ENCODE measurements at regions not wholly inside any gene's neighbourhood (a gene's known extent, or its start where the extent isn't known, plus 50 kb on each side); places are given as distances from the start of the nearest gene placed in this dataset.

DNA sequence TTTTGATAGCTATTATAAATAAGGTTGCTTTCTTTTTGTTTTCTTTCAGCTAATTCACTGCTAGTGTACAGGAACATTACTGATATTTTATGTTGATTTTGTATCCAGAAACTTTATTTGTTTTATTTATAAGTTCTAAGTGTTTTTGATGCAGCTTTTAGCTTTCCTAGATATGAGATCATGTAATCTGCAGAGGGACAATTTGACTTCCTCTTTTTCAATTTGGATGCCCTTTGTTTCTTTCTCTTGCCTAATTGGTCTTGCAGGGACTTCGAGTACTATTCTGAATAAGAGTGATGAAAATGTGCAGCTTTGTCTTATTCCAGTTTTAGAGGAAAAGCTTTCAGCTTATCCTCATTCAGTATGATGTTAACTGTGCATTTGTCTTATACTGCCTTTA is 643.4 kb upstream of the CDH2 start:
- TF ChIP-seq, protein P1, sequence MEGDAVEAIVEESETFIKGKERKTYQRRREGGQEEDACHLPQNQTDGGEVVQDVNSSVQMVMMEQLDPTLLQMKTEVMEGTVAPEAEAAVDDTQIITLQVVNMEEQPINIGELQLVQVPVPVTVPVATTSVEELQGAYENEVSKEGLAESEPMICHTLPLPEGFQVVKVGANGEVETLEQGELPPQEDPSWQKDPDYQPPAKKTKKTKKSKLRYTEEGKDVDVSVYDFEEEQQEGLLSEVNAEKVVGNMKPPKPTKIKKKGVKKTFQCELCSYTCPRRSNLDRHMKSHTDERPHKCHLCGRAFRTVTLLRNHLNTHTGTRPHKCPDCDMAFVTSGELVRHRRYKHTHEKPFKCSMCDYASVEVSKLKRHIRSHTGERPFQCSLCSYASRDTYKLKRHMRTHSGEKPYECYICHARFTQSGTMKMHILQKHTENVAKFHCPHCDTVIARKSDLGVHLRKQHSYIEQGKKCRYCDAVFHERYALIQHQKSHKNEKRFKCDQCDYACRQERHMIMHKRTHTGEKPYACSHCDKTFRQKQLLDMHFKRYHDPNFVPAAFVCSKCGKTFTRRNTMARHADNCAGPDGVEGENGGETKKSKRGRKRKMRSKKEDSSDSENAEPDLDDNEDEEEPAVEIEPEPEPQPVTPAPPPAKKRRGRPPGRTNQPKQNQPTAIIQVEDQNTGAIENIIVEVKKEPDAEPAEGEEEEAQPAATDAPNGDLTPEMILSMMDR (IDR thresholded peaks at IDR 0.05) = no peak
- TF ChIP-seq POLR2A (IDR thresholded peaks at IDR 0.05) = no peak

Data from body of pancreas (tissue), 4 donors.